Retina (tissue), 1 donor: ENCODE measurements at regions not wholly inside any gene's neighbourhood (a gene's known extent, or its start where the extent isn't known, plus 50 kb on each side); places are given as distances from the start of the nearest gene placed in this dataset.

Experiments used
- DNase-seq: peaks from one replicate; pipeline ENCODE4 v3.0.0-alpha.2; 2016

DNA sequence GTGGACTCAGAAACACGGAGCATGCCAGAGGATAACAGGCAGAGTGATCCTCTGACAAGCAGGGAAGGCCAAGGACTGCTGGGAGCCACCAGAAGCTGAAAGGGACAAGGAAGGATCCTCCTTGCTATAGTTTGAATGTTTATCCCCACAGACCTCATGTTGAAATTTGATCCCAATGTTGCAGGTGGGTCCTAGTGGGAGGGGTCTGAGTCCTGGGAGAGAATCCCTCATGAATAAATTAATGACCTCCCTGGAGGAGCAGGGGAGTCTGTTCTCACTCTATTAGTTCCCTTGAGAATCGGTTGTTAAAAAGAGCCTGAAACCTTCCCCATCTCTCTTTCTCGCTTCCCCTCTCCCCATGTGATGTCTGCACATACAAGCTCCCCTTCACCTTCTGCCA lies 124.4 kb downstream of the FBXO15 start:
- no peak for DNase-seq

DNA sequence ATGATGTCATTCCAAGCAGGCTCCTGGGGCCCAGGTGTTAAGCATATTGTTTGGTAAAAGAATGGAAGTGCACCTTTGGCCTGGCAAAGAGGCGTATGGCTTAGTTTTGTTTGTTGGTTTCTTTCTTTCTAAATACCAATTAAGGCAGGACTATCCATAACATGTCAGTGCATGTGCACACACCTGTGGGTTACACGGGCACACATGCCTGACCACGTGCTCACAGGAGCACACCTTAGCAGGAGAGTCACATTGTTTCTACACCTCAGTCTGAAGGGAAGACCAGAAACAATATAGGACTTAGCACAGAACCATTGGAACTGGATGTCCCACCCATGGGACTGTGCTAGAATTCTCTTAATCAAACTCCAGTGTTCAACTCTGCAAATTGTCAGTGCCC lies 127.8 kb downstream of the FBXO15 start:
- DNase-seq, result no peak

DNA sequence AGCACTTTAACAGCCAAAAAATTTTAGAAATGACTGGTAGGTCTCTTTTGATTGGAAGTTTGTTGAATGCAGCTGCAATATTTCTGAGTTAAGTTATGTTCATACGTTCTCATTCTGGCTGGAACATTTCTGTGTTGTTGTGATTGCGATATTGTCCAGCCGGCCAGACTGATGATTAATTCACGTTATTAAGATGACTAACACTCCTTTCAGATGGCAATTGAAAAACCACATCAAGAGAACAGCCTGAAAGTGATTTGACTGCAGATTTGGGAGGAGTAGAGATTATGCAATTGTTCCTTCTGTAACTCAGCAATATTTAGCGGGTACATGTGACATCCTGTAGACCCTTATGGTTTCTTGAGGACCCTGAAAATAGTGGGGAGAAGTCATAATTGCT lies 133.7 kb downstream of the FBXO15 start:
- DNase-seq, result no peak

DNA sequence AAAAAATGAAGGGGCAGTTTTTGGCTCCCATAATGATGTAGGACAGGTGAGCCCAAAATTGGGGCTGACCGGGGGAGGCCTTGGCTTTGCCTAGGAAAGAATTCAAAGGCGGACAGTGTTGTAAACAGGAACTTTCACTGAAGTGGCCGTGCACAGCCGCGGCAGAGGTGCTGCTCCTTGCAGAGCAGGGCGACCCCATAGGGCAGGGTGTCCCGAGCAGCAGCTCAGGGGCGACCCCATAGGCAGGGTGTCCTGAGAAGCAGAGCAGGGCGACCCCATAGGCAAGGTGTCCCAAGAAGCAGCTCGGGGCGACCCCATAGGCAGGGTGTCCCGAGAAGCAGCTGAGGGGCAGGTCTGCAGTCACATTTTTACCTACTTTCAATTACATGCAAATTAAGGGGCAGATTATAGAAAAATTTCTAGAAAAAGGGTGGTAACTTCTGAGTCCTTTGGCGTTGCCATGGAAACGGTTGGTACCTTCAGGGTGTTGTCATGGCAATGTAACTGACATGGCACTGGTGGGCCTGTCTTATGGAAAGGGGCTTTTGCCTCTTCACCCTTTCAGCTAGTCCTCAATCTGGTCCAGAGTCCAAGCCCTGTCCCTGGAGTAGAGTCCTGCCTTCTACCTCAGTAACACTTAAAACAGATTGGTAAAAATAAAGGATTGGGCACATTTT lies 134.5 kb downstream of the FBXO15 start:
- DNase-seq, result no peak

DNA sequence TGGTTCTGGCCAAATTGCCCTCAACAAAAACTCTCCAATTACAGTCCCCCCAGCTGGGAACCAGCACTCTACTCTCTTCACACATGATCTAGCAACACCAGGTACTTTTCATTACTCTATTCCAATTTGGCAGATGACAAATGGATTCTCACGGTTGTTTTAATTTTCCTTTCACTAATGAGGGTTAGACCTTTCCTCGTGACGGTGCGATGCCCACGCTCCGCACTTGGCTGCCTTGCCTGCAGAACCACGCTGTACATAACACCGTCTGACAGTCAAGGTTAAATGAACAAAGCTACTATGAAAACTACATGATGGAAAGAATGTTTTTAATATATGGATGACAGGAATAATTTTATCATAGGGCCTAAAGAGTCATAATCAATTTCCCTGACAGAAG lies 141.5 kb downstream of the FBXO15 start:
- no peak for DNase-seq

DNA sequence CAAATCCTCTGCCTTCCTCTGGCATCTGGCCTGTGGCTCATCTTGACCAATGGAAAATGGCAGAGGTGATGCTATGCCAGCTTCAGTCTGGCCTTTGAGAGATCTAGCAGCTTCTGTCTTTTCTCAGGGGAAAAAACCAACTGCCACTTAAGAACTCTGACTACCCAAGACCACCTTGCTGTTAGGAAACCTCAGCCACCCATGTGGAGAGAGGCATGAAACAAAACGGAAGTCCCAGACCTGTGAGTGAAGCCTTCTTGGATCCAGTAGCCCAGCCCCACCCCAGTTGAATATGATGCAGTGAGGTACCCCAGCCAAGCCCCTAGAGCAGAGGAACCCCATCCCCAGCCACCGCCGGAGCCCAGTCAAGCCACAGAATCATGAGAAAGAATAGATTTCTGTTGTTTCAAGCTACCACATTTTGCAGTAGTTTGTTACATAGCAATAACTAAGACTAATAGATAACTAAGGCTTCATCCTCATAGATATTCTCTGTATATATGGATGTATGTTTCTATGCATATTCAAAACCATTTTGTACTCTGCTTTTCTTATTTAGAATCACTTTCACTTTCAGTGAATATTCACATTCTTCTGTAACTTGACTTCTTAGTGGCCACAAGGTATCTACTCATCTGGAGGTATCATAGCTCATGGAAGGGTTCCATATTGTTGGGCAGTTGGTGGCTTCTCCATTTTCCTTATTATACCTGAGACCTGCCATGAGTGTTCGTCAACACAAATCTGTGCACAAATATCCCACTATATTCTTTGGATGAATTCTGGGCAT lies 142.1 kb downstream of the FBXO15 start:
- DNase-seq, result no peak

DNA sequence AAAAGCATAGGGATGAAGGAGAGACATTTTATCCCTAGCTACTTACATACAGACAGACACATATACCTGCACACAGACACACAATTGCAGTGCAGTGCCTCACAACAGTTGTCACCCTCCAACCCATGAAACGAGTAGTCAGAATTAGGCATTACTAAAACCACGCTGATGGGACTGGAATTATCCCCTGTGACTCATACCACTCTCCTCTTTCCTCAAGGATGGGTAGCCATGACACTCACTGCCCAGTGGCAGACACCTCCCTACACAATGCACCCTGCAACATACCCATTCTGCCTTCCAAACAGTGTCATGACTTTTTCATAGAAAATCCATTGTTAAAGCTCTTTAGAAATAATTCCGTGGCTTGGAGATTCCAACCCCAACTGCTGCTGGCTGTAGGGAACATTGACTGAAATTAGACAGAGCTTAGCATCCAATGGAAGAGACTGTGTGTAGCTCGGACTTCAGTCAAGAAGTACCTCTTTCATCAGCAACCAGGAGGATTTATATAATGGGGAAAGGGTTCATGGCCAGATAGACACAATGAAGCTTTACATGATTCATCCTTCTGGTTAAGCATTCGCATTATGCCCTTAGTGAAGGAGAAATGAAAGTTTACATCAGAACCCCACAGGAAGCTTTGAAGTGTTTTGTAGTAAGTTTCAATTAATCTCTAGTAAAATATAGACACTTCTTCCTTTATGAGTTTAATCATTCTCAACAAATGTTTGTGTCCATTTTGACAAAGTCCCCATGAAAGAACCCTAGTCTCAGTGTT lies 155.2 kb downstream of the FBXO15 start:
- no peak for DNase-seq

DNA sequence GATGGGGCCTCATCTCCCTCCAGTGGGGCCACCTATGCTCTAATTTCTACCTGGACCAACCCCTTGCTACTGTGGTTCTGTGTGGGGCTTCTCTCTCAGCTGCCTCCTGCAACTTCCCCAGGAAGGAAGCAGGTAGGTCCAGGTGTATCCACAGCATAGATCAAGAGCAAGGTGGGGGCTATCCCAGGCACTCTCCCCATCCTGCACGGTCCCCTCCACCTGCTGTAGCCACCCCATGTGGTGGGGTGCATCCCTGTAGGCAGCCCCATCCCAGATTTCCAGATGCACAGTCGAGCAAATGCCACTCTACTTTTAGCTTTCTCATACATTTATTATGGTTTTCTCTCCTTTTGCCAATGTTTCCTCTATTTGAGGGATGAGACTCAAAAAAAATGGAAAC lies 156.1 kb downstream of the FBXO15 start:
- no peak for DNase-seq

DNA sequence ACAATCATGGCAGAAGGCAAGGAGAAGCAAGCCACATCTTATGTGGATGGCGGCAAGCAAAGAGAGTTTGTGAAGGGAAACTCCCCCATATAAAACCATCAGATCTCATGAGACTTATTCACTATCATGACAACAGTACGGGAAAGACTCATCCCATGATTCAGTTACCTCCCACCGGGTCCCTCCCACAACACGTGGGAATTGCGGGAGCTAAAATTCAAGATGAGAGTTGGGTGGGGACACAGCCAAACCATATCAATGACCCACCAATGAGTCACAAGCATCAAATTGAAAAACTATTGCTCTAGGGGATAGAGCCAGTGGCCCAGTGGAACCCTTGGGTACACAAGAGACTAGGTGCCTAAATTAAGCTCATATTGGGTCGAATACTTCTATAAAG lies 157.4 kb downstream of the FBXO15 start:
- no peak for DNase-seq

DNA sequence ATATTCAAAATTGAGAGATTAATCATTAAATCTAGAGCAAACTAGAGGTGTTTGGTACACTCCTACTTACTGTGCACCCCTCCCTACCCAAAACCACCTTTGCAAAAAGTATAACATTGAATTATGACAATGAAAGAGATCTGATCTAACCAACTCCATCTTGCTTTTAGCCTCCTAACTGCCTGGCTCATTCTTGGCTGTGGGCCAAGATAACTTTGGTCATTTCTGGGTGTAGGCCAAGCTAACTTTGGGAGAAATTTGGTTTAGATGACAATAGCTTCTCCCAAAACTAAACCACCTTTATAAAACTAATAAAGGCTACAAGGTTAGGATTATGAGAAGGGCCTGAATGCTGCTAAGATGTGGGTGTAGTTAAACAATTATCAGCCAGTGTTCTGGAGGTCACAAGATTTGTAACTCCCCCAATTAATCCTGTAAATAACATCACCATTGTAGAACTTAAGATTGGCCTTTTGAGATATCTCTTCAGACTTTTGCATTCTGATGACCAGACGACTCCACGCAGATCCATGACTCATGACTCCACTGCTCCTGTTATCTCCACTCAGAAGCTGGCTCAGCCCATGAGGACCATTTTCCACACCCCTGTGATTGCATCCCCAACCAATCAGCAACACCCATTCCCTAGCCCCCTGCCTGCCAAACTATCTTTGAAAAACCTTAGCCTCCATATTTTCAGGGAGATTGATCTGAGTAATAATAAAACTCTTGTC lies 160.2 kb downstream of the FBXO15 start:
- DNase-seq, result no peak

DNA sequence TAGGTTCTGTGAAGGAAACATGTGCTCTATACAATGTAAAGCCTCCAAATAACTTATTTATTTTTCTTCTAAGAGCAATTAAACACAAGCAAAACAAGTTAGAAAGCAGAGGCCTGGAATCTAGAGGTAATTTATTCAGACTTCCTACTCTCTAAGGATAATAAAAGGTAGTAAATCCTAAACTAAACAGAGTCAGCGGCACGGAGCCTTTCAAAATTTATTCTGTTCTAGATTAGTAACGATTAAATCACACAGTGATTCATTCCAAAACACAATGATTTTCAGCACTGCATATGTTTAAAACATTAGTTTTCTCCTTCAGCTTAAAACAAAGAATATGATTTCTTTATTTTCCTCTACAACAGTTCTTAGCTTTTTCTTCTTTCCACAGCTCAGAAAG lies 160.9 kb downstream of the FBXO15 start:
- DNase-seq, result no peak

DNA sequence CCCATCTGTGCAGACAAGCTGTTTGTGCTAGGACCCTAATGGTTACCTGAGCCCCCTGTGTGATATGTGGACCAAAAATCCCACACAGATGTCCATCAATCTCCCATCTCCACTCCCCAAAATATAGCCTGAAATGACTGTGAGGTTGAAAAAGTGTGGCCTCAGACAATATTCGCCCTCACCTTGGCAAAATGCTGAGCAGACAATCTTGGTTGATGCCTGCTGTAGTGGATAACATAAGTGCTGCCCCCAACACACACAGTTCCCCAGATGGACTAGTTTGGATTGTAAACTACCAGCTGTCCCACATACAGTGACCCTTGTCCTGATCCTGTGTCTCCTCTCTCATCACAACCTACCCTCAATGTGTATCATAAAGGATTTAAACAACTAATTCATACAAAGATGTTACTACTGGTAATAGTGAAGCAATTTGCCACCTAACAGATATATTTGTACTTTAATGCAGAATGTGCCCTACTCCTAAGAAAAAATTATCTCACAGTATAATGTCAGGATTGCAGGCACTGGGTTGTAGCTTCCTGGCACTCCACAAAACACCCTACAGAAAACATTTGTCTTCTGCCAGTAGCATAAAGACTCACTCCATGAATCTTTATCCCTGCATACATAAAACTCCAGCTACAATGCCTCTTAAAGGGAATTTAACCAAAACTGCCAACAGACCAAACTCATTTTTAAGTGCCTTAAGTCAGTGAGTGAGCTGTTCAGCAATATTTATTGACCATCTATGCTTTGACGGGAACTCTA lies 161.6 kb downstream of the FBXO15 start:
- no peak for DNase-seq

DNA sequence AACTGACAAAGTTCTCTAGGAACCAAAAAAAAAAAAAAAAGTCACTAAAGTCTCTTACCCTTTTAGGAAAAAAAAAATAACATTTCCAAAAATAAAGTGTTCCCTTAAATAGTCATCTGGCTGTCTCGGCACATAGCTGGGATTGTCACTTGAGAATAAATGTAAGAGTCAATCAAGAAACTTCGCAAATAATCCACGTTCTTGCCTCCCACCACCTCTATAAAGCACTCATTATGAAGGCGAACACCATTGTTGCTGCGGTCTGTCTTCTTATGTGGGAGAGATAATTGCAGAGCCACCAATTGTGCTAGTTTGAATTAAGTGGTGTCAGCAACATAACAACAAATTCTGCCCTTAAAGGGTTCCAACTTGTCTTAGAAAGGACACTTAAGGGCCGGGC lies 163.7 kb downstream of the FBXO15 start:
- DNase-seq, result no peak

DNA sequence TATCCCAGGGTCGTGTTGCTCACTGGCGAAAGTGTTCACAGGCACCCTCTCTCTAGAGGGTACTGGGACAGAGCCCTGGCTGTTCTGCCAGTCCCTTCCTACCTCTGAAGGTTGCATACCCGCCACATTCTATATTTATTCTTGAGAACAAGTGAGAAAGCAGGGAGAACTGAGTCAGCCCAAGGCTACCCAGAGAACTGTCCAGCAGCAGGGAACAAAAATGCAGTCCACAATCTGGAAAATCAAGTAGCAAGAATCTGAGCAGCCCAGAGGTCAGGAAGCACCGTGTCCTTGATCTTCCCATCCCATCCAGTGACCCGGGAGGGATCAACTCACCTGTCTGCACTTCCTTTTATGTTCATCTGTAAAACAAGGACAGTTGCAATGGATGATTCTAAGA lies 164.1 kb downstream of the FBXO15 start:
- no peak for DNase-seq

DNA sequence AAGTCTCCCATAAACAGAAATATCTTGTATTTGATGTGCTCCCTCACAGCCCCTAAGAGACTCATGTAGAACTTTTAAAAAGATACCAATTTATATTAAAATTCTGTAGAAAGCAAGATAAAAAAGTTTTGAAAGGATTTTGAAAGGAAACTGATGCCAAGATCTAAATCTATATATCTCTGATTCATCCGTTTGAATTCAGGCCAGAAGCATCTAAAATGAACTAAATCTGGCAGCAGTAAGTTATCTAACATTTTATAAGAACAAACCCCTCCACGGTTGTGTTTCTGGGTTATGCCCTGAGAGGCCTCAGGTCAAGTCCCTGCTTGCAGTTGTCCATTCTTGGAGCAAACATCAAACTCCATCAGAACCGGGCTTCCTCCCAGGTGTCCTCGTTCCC lies 165.8 kb downstream of the FBXO15 start:
- no peak for DNase-seq

DNA sequence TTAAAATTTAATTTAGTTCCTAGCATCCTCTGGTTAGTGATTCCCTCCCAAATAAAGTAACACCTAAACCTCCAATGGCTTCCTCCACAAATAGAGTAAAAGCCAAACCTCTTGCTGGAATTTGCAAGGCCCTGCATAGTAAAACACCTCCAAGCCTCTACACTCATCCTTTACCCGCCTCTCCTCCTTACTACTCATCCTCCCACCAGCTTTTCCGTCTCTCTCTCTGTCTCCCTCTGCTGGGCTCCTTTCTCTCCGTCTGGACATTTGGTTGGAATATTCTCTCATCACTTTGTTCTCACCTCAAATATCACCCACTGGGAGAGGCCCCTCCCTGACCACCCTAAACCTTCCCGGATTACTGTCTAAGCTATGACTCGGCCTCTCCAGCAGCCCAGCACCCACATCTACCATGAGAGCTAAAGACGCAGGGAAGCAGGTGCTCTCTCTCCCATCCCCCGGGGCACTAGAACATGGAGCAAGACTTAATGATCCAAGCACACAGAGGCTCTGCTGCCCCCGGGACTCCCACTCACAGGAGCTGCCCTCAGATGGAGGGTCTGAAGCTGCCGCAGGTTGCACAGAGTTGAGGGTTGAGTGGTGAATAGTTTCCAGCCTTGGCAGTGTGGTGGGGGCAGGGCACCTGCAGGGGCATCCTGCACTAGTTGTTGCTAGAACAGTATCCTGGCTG lies 167.2 kb downstream of the FBXO15 start:
- no peak for DNase-seq

DNA sequence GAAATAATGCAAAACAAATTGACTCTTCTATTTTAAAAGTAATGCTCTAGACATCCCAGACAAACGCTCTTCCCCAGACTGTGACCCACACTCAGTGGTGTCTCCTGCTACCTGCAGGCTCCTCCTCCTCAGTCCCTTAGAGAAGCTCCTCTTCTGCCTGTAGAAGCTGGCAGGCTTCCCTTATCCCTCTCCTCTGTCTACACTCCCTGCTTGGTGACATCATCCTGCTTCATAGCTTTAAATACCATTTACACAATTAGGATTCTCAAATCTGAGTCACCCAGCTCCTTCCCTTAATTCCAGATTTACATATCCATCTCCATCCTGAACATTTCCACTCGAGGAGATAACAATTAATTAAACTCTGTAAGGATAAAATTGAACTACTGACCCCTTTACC lies 167.9 kb downstream of the FBXO15 start:
- DNase-seq, result no peak

DNA sequence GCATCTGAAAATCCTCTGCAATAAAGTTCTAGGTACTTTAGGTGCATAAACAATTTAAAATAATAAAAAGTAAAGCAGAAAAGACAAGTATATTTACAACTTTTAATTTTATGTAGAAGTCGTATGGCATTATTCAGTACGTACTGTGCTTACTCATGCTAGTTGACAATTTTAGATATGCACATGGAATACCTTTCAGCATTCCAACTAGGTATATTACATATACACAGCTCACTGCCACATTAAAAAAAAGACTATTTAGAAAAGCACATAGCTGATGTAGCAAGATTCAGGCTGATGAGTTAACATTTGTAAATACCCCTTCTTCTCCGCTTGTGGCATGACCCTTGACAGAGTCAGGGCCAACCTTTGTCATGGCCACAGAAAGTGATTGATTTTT lies 171.2 kb downstream of the FBXO15 start:
- no peak for DNase-seq

DNA sequence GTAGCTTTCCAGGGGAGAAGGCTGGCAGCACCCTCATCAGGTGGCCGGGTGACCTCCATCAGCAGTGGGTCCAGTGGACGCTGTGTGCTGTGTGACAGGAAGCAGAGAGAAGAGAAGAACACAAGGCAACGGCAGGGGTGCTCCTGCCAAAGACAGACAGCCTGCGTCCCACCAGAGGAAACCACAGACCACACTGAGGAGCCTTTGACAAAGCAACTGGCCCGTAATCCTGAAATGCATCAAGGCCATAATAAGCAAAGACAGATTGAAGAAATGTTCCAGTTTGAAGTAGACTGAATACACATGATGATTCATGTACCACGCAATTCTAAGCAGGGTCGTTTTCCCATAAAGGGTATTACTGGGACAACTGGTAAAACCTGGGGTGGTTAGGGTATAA lies 172.4 kb downstream of the FBXO15 start:
- no peak for DNase-seq

DNA sequence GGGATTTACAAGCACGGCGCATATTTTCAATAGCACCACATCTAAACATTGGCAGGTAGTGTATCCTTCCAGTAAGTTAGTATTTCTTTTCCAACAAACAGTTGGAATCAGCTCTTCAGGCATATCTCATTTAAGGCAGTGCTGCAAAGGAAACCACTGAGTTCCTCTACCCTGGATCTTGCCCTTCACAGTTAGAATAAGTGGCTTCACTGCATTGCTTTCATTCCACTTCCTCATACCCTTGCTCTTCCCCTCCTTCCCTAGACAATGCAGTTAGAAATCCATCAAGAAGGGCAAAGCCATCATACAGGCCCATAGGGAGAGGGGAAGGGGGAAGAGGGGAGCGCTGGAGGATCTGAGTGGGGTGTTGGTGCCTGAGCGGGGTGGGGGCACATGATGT lies 173.7 kb downstream of the FBXO15 start:
- DNase-seq, result no peak

DNA sequence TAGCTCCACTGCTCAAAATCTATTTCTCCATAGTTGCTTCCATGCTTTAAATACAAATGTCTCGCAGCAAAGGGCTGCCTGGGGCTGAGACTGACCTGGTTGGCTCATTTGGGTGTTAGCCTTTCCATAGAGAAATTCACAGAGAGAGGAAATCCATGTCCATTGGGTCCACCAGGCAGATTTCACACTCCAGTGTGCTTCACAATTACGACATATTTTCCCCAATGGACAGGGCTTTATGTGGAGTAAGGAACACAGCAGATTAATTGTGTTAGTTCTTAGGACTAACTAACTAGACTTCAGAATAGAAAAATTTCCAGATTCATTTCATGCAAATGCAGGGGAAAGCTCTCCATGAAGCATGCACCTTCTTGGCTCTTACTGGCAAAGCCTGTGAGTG lies 180.7 kb downstream of the FBXO15 start:
- DNase-seq, result no peak

DNA sequence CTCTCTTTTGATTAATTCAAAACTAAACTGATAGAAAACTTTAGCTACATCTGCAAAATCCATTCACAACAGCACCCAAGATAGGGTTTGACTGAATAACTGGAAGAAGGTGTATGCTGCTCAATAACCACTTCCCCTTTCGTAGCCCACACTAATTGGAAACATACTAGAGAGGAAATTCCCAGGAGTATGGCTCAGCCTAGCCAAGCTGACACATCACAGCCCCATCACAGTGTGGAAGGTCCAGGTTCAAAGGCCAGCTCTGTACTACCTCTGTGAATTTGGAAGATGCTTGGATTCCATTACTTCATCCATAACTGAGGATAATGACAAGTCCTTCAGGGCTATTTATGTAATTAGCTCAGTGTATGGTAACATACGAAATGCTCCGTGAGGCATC lies 185.4 kb downstream of the FBXO15 start:
- no peak for DNase-seq
